ENCODE measurements at regions not wholly inside any gene's neighbourhood (a gene's known extent, or its start where the extent isn't known, plus 50 kb on each side); places are given as distances from the start of the nearest gene placed in this dataset.

DNA sequence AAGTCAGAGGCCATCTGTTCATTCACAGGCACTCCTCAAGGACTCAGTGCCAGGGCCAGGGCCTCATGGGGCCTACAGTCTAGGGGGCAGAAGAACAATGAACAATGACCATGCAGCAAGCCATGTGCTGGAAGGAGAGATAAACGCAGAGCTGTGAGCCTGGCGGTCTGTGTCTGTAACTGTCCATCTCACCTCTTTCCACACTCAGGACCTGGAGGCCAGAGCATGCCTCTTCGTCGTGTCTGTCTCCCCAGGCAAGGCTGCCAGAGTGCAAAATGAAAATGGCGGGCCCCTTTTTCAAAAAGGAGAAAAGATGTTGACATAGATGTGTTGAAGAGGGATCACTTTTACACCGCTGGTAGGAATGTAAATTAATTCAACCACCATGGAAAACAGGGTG lies 78.5 kb downstream of the MSX1 start:
- TF ChIP-seq, protein P1, sequence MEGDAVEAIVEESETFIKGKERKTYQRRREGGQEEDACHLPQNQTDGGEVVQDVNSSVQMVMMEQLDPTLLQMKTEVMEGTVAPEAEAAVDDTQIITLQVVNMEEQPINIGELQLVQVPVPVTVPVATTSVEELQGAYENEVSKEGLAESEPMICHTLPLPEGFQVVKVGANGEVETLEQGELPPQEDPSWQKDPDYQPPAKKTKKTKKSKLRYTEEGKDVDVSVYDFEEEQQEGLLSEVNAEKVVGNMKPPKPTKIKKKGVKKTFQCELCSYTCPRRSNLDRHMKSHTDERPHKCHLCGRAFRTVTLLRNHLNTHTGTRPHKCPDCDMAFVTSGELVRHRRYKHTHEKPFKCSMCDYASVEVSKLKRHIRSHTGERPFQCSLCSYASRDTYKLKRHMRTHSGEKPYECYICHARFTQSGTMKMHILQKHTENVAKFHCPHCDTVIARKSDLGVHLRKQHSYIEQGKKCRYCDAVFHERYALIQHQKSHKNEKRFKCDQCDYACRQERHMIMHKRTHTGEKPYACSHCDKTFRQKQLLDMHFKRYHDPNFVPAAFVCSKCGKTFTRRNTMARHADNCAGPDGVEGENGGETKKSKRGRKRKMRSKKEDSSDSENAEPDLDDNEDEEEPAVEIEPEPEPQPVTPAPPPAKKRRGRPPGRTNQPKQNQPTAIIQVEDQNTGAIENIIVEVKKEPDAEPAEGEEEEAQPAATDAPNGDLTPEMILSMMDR (IDR thresholded peaks at IDR 0.05; ENCODE audit: low read length): no peak
- no peak for TF ChIP-seq EZH2 (IDR thresholded peaks at IDR 0.05; ENCODE audit: borderline replicate concordance, low read length)
